Smooth muscle cell (in vitro differentiated cells): ENCODE measurements at regions not wholly inside any gene's neighbourhood (a gene's known extent, or its start where the extent isn't known, plus 50 kb on each side); places are given as distances from the start of the nearest gene placed in this dataset.

Source experiments
- DNase-seq: peaks from one replicate; lab custom pipeline; 2025; ENCODE audit not compliant: unreplicated experiment; lab: John Stamatoyannopoulos, UW
- H2AFZ ChIP-seq: fragments of 200-600 bp; sonication (generic); 2 replicates; pipeline ENCODE4 v1.6.0; 2016; ENCODE audit warnings: antibody characterized with exemption, low read depth, mild to moderate bottlenecking
- H3F3A ChIP-seq: fragments of 200-600 bp; sonication (generic); 2 replicates; pipeline ENCODE4 v1.6.0; 2017; ENCODE audit warnings: antibody characterized with exemption, low read depth
- H3K27ac ChIP-seq: fragments of 200-600 bp; sonication (generic); 2 replicates; pipeline ENCODE4 v1.5.1; 2016; ENCODE audit warnings: low read depth, mild to moderate bottlenecking
- H3K27me3 ChIP-seq: fragments of 200-600 bp; sonication (generic); 2 replicates; pipeline ENCODE4 v1.6.1; 2016; ENCODE audit warnings: low read depth, mild to moderate bottlenecking
- H3K36me3 ChIP-seq: fragments of 200-600 bp; sonication (generic); 2 replicates; pipeline ENCODE4 v1.5.1; 2016; ENCODE audit warnings: low read depth
- H3K4me1 ChIP-seq: fragments of 200-600 bp; sonication (generic); 2 replicates; pipeline ENCODE4 v1.5.1; 2016; ENCODE audit warnings: low read depth
- H3K4me2 ChIP-seq: fragments of 200-600 bp; sonication (generic); 2 replicates; pipeline ENCODE4 v1.6.0; 2016; ENCODE audit warnings: mild to moderate bottlenecking
- H3K4me3 ChIP-seq: fragments of 200-600 bp; sonication (generic); 2 replicates; pipeline ENCODE4 v1.5.1; 2016; ENCODE audit warnings: mild to moderate bottlenecking
- H3K79me2 ChIP-seq: fragments of 200-600 bp; sonication (generic); 2 replicates; pipeline ENCODE4 v1.6.0; 2016; ENCODE audit warnings: low read depth, mild to moderate bottlenecking
- H3K9ac ChIP-seq: fragments of 200-600 bp; sonication (generic); 2 replicates; pipeline ENCODE4 v1.6.0; 2016; ENCODE audit warnings: low read depth
- H3K9me3 ChIP-seq: fragments of 200-600 bp; sonication (generic); replicated peaks from 2 replicates; pipeline ENCODE4 v1.5.1; 2016; ENCODE audit warnings: low read depth
- H4K20me1 ChIP-seq: fragments of 200-600 bp; sonication (generic); 2 replicates; pipeline ENCODE4 v1.6.0; 2016; ENCODE audit warnings: low read depth
- WGBS: methylation state at CpG from one replicate; pipeline ENCODE4 v1.1.7; 2016; ENCODE audit warnings: low lambda C conversion rate; 5-methylcytosine and 5-hydroxymethylcytosine counted together
- TF ChIP-seq, protein P1 (sequence below): fragments of 200-600 bp; sonication (generic); IDR thresholded peaks from 2 replicates; pipeline ENCODE4 v1.5.1; 2017; ENCODE audit warnings: borderline replicate concordance, mild to moderate bottlenecking, antibody characterized with exemption; ENCODE audit not compliant: insufficient read depth, poor library complexity, severe bottlenecking

DNA sequence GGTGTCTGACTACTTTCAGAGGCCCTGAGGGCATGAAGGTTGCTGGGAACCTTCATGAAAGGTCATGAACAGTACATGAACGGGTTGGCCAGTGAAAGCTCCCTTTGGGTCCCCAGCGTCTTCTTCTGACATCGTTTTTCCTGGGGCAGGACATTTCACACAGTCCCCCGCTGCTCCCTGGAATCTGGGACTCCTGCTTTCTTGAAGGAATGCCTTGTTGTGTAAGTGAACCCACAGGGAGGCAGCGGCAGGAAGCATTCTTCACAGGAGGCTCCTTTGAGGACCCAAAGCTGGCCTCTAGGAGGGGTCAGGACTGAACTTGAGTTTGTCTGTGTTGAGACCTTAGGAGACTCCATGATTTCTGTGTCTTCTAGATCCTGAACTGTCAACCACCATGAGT lies 144.3 kb downstream of the KCNE4 start:
- H3K27me3 ChIP-seq = no peaks in the 10 kb centered on the region

DNA sequence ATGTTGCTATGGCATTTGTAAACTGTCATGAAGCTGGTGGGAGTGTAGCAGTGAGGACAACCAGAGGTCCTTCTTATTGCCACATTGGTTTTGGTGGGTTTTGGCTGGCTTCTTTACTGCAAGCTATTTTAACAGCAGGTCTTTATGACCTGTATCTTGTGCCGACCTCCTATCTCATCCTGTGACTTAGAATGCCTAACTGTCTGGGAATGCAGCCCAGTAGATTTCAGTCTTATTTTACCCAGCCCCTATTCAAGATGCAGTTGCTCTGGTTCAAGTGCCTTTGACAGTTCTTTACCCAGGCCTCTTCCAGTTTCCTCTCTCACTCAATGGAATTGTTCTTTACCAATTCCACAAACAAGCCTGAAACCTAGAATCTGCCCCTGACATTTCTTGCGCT lies 145.1 kb downstream of the KCNE4 start:
- no peak overlapping the region for H3K4me3 ChIP-seq
- H3K27me3 ChIP-seq = no peaks in the 10 kb centered on the region
- peak overlapping the region; percentile 94 for H3K9ac ChIP-seq
- no peaks in the 10 kb centered on the region for H3K36me3 ChIP-seq
- H3K4me2 ChIP-seq = peak overlapping the region; percentile 56
- H3K27ac ChIP-seq = peak overlapping the region; percentile 100
- no peak for DNase-seq
- H3F3A ChIP-seq = peaks cover 20% of the 10 kb centered on the region
- peak overlapping the region; percentile 47 for H2AFZ ChIP-seq
- H4K20me1 ChIP-seq = no peaks in the 10 kb centered on the region
- TF ChIP-seq, protein P1, sequence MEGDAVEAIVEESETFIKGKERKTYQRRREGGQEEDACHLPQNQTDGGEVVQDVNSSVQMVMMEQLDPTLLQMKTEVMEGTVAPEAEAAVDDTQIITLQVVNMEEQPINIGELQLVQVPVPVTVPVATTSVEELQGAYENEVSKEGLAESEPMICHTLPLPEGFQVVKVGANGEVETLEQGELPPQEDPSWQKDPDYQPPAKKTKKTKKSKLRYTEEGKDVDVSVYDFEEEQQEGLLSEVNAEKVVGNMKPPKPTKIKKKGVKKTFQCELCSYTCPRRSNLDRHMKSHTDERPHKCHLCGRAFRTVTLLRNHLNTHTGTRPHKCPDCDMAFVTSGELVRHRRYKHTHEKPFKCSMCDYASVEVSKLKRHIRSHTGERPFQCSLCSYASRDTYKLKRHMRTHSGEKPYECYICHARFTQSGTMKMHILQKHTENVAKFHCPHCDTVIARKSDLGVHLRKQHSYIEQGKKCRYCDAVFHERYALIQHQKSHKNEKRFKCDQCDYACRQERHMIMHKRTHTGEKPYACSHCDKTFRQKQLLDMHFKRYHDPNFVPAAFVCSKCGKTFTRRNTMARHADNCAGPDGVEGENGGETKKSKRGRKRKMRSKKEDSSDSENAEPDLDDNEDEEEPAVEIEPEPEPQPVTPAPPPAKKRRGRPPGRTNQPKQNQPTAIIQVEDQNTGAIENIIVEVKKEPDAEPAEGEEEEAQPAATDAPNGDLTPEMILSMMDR = no peak
- H3K9me3 ChIP-seq = no peaks in the 10 kb centered on the region
- H3K4me1 ChIP-seq = peaks cover 4% of the 10 kb centered on the region
- no peaks in the 10 kb centered on the region for H3K79me2 ChIP-seq
- 16% methylated on average over 2 of the region's 2 CpGs for WGBS

More for the DNA sequence above, 144.3 kb downstream of the KCNE4 start:
- no peak for DNase-seq
- WGBS = 82% methylated on average over 5 of the region's 5 CpGs
- Histone ChIP-seq H4K20me1 (no peaks in the 10 kb centered on the region), H2AFZ (peak overlapping the region; percentile 47), H3F3A (peaks cover 20% of the 10 kb centered on the region), H3K27ac (peak overlapping the region; percentile 100), H3K79me2 (no peaks in the 10 kb centered on the region), H3K4me3 (no peak overlapping the region), H3K9me3 (no peaks in the 10 kb centered on the region), H3K4me1 (peaks cover 4% of the 10 kb centered on the region), H3K4me2 (peak overlapping the region; percentile 56), H3K9ac (peak overlapping the region; percentile 94), H3K36me3 (no peaks in the 10 kb centered on the region)
- TF ChIP-seq, protein P1 = no peak

DNA sequence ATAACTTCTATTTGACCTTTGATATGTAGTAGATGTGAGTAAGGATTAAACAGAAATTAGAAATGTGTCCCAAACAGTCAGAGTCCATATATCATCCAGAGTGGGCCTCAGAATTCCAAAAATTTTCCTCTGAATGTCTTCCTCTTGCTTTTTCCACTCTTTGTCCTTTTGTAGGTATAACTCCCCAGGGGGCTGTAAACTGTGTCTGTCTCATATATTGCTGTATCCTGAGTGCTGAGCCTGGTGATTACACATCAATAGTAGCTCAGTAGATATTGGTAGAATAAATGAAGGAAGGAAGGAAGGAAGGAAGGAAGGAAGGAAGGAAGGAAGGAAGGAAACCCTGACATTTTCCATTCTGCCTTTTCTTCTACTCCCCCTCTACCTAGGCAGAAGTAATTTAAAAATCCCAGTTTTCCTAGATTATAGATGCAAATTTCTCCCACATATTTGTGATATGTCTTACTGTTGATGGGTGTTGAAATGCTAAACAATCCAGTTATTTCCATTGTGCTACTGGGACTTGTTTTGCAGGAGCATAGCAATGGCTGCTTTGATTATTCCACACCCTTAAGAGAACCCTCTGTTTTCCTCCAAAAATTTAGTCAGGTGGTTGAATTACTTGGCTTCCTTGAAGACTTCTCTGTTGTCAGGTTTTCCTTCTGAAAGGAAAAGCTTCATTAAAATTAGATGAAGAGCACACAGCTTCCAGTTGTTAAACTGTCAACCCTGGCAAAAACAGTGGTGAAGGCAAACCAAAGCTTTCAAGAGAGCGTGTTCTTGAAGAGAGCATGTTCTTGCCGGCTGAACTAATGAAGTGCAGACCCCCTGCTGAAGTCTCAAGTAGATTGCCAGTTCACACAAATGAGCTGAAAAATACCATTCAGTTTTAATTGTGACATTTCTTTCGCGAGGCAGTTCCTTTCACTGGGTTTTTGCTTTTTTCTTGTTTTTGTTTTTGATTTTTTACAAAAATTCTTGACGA lies 147.8 kb downstream of the KCNE4 start:
- H3K79me2 ChIP-seq = no peaks in the 10 kb centered on the region
- DNase-seq = no peak
- H3K4me1 ChIP-seq = peaks cover 16% of the 10 kb centered on the region
- H3K4me3 ChIP-seq = no peak overlapping the region
- no peaks in the 10 kb centered on the region for H3K9me3 ChIP-seq
- no peak overlapping the region for H3K9ac ChIP-seq
- H3F3A ChIP-seq = peaks cover 32% of the 10 kb centered on the region
- no peaks in the 10 kb centered on the region for H3K27me3 ChIP-seq
- 84% methylated on average over 5 of the region's 5 CpGs for WGBS
- peak overlapping the region; percentile 14 for H2AFZ ChIP-seq
- TF ChIP-seq, protein P1 = no peak
- H3K4me2 ChIP-seq = no peak overlapping the region
- H4K20me1 ChIP-seq = no peaks in the 10 kb centered on the region
- H3K36me3 ChIP-seq = no peaks in the 10 kb centered on the region
- H3K27ac ChIP-seq = no peak overlapping the region
